HG02571 (cell line): ENCODE measurements at regions not wholly inside any gene's neighbourhood (a gene's known extent, or its start where the extent isn't known, plus 50 kb on each side); places are given as distances from the start of the nearest gene placed in this dataset.
"Not testable (repeated sequence)": the region's sequence is repeated elsewhere in the genome, so short reads cannot be mapped to it uniquely, and the experiment has no call there.

Experiments
- ATAC-seq: cut with Tn5 transposase; IDR thresholded peaks from one replicate; pipeline ENCODE4 v1.9.1; 2021; ENCODE audit warnings: mild to moderate bottlenecking, moderate library complexity; ENCODE audit not compliant: unreplicated experiment

DNA sequence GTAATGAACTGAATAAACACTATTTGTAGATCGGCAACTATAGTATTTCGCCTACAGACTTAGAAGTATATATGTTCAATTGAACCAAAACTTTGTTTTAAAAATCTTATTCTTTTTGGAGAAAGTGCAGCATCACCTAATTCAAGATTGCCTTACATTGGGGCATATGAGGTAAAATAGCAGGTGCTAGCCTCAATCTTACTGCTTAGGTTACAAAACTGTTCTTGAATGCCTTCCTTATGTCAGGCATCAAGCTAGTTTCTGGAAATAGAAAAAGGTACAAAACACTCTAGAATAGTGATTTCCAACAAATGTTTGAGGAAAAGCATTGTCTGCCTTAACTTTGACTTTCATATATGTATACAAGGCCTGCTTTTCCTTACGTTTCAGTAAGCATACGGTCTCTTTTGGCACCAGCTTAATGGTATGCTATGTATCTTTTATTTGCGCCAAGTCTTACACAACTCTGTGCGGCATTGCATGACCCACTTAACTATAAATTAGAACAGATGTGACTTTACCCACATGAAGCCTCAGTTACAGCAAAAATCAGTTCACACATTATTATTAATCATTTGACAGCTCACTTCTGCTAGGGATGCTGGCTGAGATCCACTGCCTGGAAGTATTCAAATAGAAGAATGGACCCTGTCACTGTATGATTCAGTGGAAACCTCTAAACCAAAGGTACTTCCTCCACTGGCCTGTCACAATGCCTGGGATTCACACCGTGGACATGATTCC, 174.1 kb downstream of the PRELID2 start:
- ATAC-seq: no peak

DNA sequence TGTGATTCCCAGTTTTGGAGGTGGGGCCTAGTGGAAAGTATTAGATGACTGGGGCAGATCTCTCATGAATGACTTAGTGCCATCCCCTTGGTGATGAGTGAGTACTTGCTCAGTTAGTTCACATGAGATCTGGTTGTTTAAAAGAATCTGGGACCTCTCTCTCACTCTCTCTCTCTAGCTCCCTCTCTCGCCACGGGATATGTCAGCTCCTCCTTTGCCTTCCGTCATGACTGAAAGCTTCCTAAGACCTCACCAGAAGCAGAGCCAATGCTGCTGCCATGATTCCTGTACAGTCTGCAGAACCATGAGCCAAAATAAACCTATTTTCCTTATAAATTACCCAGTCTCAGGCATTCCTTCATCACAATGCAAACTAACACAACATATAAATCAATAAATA, 176.7 kb downstream of the PRELID2 start:
- ATAC-seq: no peak

DNA sequence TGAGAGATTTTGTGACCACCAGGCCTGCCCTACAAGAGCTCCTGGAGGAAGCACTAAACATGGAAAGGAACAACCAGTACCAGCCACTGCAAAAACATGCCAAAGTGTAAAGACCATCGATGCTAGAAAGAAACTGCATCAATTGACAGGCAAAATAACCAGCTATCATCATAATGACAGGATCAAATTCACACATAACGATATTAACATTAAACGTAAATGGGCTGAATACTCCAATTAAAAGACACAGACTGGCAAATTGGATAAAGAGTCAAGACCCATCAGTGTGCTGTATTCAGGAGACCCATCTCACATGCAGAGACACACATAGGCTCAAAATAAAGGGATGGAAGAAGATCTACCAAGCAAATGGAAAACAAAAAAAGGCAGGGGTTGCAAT, 182.4 kb downstream of the PRELID2 start:
- not testable (repeated sequence) for ATAC-seq

DNA sequence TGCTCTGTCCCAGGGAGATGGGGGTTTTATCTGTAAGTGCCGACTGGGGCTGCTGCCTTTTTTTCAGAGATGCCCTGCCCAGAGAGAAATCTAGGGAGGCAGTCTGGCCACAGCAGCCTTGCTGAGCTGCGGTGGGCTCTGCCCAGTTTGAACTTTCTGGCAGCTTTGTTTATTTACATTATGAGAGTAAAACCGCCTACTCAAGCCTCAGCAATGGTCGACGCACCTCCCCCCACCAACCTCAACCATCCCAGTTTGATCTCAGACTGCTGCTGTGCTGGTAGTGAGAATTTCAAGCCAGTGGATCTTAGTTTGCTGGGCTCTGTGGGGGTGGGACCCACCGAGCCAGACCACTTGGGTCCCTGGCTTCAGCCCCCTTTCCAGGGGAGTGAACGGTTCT, 188.0 kb downstream of the PRELID2 start:
- not testable (repeated sequence) for ATAC-seq

DNA sequence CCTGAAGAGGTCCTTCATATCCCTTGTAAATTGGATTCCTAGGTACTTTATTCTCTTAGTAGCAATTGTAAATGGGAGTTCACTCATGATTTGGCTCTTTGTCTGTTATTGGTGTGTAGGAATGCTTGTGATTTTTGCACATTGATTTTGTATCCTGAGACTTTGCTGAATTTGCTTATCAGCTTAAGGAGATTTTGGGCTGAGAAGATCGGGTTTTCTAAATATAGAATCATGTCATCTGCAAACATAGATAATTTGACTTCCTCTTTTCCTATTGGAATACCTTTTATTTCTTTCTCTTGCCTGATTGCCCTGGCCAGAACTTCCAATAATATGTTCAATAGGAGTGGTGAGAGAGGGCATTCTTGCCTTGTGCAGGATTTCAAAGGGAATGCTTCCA, 191.9 kb downstream of the PRELID2 start:
- not testable (repeated sequence) for ATAC-seq

DNA sequence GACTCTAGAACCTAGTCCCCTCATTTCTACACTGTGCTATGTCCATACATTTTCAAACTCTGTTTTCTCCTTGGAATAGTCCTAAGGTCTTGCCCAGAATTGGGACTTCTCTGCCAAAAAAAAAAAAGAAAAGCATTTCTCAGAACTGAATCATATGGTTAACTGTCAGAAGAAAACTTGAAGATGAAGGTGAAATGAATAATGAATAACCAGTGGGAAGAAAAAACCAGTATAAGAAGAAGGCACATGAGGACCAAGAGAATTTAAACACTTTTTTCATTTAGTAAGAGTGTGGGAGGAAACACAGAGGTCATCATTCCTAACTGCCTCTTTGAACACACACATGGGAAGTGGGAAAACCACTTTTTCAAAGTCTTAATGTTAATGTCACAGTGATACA, 197.7 kb downstream of the PRELID2 start:
- no peak for ATAC-seq

DNA sequence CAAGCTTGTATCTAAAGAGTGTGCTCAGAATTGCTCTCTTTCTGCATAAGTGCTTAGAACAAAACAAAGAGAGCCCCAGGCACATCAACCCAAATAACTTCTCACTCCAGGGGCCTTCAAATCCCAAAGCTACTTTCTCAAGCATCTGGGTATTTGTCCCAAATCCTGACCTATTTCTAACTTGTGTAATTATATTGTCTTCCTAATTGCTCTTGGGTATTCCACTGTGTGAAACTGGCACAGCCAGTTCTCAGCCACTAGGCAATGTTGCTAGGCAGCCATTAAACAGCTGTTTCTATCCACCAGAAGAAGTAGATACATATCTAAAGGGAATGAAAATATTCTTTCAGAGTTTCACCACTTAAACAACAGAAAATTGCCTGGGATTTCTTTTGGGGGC, 198.8 kb downstream of the PRELID2 start:
- ATAC-seq: no peak

DNA sequence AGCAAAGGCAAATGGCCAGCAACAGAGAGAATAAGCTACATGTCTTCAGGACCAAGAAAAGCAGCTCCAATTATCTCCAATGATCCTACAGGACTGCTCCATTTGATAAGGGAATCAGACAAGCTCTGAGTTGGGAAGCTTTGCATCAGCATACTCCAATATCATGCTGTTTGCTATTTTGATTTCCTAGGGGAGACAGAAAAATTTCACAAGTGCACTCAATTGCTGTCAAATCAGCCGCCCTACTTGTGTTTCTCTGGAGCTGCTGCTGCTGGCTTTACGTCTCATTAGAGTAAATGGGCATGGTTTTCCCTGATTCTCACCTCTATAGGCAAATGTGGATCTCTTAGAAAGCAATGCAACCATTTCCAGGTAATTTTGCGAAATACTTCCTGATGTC, 201.7 kb downstream of the PRELID2 start:
- no peak for ATAC-seq

DNA sequence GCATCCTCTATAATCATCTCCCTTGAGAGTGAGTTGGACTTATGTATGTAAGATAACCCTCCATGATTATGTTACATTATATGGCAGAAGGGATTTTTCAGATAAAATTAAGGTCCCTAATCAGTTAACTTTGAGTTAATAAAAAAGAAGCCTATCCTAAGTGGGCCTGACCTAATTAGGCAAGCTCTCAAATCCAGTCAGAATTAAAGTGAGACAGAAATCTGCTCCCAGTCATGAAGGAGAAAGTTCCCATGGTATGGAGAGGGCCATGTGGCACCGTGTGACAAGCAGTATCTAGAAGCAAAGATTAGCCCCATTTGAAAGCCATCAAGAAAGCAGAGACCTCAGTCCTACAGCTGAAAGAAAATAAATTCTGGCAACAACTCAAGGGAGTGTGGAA, 202.4 kb downstream of the PRELID2 start:
- ATAC-seq: no peak

DNA sequence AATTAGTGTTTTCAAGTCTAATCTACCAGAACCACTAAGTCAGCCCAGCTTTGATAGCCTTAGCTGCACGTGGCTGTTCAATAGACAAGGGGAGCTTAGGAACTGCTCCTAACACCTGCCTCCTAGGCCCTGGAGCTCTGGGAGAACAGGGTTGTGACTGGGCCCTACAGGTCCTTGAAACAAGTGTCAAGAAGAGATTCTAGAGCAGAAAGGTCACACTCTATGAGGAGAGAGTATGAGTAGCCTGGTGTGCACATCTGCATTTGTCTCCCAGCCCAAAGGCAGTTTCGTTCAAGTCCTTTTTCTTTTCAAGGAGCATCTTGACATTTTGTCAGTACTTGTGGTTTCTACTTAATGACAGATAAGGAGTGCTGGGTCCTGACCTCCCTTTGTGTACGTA, 206.1 kb downstream of the PRELID2 start:
- ATAC-seq: no peak

DNA sequence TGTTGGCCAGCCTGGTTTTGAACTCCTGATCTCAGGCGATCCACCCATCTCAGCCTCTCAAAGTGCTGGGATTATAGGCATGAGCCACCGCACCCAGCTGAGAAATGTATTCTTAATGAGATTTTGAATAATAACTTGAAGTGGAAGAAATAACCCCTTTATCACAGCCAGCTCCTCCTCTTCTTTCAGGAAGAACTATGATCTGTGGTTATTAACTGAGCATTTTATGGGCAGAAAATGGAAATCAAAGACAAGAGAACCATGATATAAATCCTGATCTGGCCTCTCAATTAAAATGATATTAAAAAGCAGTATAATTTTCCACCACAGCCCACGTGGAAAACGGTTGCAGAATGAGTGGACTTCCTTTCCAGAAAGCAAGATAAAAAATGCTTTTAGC, 206.6 kb downstream of the PRELID2 start:
- ATAC-seq: no peak

DNA sequence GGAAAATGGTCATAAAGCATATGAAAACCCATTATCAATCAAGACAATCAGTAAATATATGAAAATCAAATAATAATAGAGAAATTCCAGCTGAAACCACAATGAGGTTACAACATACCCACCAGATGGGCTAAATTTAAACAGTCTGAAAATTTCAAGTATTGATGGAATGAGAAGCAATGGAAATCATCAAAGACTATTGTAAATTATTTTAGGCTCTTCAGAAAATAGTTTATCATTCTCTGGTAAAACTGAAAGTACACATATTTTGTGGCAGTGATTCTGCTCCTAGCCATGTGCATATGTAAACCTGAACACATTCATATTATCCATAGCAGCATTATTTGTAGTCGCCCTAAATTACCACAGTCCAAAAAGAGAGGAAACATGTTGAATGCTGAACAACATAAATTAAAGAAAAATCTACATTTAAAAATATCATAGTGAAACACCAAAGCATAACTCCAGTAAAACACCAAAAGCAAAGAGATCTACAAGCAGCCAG, 215.3 kb downstream of the PRELID2 start:
- no peak for ATAC-seq

DNA sequence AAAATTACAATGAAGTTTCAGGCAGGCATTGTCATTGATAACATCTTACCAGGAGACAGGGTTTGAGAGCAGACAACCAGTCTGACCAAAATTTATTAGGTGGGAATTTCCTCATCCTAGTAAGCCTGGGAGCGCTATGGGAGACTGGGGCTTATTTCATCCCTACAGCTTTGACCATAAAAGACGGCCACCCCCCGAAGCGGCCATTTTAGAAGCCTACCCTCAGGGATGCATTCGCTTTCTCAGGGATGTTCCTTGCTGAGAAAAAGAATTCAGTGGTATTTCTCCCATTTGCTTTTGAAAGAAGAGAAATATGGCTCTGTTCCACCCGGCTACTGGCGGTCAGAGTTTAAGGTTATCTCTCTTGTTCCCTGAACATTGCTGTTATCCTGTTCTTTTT, 218.4 kb downstream of the PRELID2 start:
- ATAC-seq: not testable (repeated sequence)

DNA sequence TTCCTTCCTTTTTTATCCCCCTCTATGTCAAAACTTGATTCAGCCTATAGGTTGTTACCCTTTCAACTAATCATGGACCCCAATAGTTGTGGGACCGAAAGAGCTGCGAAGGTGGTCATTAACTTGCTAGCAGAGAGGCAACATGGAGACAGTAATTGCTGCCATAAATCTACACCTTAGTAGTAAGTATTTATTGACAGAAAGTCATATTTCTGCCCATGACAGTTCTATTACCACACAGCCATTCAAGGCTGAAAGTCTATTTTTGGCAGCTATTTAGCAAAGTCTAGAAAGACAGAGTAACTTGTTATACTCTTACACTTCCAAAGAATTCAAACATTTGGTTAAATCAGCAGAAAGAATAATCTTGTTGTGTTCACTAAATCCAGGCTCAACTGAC, 236.2 kb downstream of the PRELID2 start:
- ATAC-seq: no peak

DNA sequence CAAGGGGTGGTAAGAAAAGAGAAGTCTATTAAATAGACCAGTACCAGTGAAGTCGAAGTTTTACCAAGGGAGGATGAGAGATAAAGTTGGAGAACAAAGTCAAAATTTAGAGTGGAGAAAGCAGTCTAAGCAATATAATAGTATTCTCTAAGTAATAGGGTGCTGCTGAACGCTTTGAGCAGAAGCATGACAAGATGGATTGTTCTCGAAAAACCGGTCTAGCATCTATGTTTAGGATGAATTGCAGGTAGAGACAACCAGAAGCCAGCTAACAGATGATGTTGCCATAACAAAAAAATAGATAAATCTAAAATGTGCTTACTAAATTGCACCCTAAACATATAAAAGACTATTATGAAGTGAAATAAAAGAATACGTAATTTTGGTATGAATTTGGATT, 237.0 kb downstream of the PRELID2 start:
- no peak for ATAC-seq

DNA sequence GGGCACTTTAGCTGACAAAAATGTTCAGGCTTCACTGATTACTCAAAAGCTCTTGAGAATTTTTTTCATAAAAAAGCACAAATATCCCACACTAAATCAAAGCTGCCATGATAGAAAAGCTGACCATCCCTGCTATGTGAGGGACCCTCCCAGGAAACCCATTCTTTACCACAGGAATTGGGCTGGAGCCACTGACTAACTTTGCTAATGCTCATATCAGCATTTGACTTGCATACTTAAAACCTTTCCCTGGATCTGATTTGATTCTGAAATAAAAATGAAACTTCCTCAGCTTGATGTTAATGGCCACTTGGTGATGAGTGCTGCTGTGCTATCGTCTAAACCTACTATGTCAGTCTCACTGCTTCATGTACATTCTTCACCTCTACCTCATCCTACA, 243.6 kb downstream of the PRELID2 start:
- ATAC-seq: no peak

DNA sequence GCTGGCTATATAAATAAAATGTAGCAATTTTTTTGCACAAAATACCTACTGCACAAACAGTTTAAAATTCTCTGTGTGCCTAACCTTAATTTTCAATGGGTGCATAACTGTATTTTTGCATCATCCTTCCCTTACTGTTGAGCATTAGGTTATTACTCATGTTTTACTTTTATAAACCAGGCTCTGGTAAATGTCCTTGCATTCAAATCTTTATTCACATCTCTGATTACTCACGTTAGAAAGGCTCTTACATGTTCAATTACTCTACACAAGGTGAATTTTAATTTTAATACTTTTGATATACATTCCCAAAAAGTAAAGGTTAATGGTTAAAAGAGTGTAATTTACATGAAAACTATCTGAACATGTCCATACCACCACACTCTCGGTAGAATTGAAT, 246.1 kb downstream of the PRELID2 start:
- no peak for ATAC-seq

DNA sequence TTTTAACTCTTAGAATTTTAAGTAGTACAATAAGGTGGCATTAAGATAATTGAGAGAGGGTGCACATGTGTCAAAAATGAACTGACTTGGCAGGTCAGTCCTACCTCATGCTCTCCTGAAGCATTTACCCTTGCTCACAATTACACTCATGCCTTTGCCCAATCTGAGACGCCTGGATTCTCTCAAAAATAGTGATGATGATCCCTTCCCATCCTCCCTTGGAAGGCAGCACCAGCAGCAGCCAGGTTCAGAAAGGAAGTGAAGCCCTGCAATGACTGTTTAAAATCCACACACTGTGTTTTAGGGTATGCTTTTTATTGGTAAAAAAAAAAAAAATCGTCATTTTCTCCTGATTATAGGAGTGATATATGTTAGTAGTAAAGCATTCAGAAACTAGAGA, 246.6 kb downstream of the PRELID2 start:
- no peak for ATAC-seq

DNA sequence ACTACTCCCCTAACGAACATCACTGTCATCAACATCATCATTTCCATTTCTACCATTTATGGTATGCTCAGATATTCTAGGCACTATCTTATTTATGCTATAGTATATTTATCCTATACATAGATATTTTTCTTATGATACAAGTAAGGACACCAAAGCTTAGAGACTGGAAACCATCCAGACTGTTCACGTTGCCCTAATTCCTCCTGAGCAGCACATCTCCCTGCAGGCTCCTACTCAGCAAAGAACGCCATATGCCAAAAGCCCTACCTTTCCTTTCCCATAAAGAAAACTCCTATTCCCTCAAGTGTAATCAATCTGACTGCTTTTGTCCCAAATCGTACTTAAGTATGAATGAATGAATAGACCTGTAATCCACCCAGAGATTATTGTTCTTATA, 247.0 kb downstream of the PRELID2 start:
- ATAC-seq: no peak

DNA sequence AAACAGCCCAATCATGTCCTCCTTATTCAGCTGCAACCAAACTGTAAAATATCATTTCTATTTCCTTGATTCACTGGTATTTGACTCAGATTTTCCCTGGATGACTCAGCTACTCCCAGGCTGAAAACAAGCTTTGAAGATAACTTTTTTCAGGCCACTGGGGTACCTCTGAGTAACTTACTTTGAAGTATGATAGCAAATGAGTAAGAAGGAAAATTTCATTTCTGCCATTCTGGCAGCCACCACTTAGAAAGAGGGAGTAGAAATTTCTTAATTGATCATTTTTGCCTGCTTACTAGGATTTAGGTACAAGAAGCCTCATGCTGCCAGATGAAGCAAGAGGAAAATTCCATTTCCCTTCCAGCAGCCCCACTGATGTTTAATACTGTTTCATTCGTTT, 247.4 kb downstream of the PRELID2 start:
- no peak for ATAC-seq

DNA sequence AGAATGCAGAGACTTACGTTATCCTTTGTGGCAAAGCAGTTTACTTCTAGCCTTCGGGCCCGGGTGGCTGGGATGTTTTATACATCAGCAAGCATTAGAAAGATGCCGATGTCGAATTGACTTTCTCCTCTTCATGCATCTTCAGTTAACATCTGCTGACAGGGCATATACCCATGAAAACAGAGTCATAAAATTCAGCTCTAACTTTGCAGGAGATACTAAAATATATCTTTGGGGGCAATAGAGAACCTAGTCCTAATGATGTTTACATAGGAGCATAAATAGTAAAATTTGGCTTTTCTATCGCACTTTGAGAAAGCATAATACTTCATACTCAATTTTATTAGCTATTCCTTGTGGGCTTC, 247.9 kb downstream of the PRELID2 start:
- ATAC-seq: no peak

DNA sequence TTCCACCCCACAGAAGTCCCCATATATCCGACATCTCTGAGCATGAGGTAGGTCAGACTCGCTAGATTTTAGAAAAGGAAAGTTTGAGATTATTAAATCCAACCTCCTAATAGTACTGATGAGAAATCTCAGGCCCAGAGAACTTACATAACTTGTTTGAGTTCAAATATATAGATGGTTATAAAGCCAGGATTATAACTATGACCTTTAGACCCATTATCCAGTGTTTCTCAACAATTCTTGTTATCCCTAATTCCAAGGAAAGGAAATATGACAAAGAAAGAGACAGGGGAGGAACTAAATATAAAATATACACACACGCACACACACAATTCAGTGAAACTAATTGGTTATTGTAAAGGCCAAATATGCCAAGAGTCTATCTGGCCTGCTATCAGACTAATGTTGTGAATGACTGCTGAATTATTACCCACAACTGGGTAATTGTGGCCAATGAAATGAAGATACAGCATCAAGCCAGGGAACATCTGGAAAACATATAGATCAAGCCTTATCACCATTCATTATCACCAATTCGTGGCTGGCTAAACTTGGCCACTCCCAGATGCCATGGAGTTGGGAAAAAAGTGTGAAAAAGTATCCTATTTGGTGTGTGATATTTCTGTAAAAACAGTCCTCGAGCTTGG, 248.4 kb downstream of the PRELID2 start:
- ATAC-seq: no peak
